NOMO-1 treated with dmso at 0.1 percent for 144 hours (cell line): ENCODE measurements at regions not wholly inside any gene's neighbourhood (a gene's known extent, or its start where the extent isn't known, plus 50 kb on each side); places are given as distances from the start of the nearest gene placed in this dataset.
A peak's percentile ranks its signal among the peaks of the same experiment; 100 is the strongest.
"Not testable (repeated sequence)": the region's sequence is repeated elsewhere in the genome, so short reads cannot be mapped to it uniquely, and the experiment has no call there.

Source experiments
- DNase-seq: peaks from one replicate; lab custom pipeline; 2025; ENCODE audit not compliant: unreplicated experiment; lab: John Stamatoyannopoulos, UW

DNA sequence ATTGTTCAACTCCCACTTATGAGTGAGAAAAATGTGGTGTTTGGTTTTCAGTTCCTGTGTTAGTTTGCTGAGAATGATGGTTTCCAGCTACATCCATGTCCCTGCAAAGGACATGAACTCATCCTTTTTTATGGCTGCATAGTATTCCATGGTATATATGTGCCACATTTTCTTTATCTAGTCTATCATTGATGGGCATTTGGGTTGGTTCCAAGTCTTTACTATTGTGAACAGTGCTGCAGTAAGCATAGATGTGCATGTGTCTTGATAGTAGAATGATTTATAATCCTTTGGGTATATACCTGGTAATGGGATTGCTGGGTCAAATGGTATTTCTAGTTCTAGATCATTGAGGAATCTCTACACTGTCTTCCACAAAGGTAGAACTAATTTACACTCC is 613.0 kb upstream of the MIR17HG start:
- not testable (repeated sequence) for DNase-seq

DNA sequence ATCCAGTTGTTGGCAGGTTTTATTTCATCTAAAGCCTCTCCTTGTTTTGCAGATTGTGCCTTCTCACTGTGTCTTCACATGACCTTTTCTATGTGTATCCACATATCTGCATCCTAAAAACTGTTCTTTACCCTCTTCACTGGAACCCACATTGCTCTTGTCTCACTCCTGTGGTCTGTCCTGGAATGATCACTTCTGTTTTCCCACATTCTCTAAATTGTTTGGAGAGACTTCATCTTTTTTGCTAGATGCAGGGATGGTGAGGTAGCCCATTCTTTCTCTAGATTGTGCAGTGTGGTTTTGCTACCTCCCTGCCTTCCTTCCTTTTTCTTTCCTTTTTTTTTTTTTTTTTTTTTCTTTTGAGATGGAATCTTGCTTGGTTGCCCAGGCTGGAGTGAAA is 608.6 kb upstream of the MIR17HG start:
- no peak for DNase-seq

DNA sequence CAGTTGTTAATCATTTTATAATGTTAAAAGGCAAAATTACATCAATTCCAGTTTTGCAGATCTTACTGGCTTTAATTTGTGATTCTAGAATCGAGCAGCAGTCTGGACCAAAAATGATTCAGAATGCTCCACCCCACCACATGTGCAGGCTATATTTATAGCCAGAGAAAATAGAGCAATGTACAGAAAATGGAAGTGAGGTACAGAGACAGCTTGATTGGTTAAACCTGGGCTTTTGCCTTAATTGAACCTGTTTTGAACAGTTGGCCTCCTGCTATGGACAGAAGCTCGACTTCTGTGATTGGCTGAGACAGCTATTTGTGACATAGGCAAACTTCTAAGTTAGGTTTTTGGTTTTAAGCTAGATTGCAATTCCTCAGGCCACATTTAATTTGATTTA is 607.4 kb upstream of the MIR17HG start:
- DNase-seq = no peak

DNA sequence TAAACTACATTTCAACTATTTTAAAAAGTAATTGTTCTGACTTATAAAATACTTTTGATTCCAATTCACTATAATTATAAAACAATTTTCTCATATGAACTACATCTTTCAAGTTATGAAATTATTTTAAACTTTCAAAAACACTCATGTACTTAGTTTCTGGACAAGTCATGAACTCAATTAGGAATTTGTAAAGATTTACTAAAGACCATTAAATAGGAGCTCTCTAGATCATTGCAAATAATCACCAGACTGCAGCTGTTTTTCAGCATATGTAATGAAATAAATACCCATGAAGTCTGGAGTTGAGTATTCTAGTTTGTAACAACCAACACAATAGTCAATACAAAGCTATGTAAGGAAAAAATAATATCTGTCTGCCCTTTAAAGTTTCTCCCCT is 605.1 kb upstream of the MIR17HG start:
- DNase-seq = no peak

DNA sequence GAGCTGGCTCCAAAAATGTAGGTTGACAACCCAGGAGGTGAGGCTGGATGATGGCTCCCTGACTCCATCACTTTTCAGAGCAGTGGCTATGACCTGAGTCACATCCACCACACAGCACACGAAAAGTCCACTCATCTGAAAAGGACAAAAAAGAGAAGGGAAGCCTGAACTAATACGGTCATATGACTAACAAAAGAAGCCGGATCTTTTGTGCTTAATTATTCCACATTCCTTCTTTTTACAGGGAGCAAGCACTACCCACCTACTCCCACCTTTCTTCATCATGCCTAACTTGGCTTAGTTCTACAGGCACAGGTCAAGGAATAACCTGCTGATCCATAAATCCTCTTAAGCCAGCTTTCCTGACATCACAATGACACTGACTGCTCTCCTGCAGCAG is 601.3 kb upstream of the MIR17HG start:
- no peak for DNase-seq

DNA sequence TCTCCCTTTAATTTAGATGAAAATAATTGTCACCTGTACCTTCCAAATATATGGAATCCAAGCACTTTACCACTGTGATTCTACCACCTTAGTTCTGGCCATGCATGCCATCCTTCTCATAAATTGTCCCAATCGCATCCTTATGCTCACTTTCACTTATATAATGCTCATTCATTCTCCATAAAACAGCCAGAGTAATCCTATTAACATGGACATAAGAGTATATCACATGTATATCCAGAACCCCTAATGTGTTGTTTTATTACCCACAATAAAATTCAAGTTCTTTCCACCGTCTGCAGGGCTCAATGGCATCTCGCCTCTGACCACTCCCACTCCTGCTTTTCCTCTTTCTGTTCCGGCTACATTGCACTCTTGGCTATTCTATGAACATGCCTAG is 597.5 kb upstream of the MIR17HG start:
- DNase-seq = no peak

DNA sequence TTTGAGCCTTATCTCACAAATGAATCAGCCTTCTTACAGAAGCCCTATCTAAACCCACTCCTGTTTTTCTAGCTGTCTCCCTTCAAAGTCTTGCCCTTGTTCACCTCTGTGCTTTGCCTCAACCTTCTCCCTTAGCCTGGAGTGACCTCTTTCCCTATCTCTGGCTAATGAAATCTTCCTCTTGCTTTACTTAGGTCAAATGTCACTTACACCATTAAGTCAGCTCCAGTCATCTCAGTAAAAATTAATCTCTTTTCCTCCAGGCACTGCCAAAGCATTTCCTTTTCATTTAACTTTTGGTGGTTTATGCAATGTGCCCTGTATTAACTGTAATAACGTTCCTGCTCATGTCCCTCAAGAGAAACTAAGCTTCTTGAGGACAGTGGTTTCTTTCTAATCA is 596.5 kb upstream of the MIR17HG start:
- DNase-seq = no peak

DNA sequence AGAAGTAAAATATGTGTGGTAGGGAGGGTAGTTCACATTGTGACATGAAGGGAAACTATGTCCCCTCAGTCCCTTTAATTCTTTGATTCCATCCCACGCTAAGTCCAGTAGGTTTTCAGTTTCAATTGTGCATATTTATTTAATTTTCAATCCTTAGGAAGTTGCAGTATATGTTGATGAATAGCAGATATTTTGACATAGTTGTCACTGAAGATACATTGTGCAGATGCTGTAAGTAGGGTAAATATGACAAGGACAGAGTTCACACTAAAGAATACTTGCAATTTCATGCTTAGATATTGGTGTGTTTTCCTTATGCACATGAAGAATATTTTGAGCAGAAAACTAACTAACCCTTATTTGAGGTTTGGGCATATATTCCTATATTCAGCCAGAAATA is 595.4 kb upstream of the MIR17HG start:
- no peak for DNase-seq

DNA sequence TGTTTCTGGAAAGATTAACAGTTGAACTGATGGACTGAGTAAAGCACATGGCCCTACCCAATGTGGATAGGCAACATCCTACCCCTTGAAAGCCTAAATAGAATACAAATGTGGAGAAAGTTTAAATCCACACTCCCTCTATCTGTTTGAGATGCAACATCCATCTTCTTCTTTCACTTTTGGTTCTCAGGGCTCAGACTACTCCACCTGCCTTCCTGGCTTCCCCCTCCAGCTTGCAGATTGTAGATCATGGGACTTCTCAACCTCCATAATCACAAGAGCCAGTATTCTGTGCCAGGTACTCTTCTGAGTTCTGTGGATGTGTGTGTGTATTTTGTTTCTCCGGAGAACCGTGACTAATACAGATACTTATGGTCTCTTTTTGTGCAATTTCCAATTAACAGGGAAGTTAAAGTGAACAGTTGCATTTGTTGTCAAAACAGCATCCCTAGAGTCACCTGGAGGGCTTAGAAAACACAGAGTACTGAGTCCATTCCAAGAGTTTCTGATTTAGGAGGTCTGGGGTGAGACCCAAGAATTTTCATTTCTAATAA is 590.3 kb upstream of the MIR17HG start:
- DNase-seq = no peak

DNA sequence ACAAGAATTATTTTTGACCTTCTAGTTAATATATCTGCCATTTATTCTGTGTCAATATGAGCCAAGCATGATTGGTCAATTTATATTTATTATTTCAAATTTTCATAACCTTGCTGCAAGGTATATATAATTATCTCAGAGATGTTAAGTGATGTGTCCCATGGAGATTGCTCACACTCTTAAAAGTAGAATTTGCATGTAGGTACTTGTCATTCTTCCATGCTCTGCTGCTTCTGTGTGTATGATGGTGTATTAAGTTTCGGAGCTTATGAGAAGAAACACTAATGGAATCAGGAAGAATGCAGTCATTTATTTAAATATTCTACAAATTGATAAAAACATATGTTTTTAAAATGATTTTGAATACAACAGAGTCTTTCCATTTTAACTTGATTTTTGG is 586.8 kb upstream of the MIR17HG start:
- DNase-seq = no peak

DNA sequence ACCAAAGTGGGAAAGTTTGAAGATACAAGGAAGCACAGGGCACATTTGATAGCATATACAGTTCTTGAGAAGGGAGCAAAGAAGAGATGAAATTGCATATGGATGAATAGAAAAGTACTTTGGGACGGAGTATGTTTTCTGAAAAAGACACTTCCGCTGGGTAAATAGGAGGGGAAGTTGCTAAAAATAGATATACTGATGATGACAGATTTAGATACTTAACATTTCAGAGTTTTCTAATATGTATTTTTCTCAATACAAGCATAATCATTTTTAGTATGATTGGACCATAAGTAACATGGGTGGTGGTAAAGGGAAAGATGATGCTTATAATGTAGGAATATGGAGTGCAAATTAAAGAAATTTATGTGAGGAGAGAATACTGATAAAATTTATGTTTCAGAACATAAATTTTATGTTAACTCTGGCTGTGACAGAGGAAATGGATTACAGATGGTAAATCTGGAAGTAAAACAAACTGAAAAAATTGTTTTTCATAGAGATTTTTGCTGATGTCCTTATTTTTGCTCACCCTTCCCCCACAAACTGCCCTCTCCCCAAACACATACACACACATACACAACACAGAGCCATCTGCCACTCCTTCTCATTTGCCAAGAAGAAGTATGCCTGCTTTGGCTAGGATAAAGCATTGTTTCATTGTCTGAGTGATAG is 583.9 kb upstream of the MIR17HG start:
- DNase-seq = no peak

DNA sequence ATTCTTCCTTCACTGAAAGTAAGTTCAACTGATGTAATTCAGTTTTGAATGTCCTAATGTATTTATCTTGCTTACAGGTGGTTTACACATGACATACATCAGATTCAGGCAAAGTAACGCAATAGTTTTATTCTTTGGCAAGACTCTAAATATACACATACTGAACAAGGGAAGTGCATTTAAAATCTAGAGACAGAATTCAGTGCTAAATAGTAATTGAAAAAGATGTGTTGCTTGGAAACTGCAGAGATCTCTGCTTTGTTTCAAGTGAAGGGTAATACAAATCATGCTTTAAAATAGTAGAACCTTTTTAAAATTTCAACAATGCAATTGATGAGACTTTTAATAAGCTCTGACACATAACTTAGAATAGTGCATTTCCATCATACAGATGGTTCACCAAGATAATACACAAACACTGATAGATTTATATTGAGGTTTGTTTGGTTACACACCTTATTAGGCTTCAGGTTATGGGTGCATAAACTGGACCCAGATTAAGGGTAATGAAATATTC is 581.0 kb upstream of the MIR17HG start:
- DNase-seq = no peak

DNA sequence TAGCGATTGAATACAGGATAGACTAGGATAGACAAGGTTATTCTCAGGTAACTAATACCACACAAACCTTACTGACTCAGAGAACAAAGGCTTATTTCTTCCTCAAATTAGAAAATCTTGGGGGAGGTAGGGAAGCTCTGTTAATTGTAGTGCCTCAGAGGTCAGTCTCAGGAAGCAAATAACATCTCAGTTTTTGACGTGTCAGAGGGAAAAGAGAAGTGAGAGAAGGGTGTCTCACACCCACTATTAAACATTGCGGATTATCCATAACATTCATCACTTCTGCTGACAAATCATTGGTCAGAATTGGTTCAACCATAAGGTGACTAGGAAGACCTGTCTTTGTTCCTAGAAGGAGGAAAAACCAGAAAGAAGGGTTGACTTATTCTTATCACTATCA is 579.4 kb upstream of the MIR17HG start:
- peak; percentile 7 for DNase-seq

DNA sequence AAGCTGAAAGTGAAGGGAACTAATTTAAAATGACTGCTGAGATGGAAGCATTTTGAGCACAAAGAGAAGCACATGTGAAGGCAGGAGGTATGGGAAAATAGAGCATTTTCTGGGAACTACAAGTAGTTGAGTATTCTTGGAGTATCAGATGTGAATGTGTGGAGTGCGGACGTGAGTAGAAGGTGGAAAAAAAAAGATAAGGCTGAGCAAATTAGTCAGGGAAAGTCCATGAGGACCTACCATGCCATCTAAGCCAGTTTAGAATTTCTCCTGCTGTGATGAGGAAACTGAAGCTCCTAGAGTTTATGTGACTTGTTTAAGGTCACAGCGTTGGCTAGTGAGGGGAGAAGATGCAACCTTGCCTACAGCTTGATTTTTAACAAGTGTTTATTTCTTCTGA is 578.1 kb upstream of the MIR17HG start:
- DNase-seq = no peak

DNA sequence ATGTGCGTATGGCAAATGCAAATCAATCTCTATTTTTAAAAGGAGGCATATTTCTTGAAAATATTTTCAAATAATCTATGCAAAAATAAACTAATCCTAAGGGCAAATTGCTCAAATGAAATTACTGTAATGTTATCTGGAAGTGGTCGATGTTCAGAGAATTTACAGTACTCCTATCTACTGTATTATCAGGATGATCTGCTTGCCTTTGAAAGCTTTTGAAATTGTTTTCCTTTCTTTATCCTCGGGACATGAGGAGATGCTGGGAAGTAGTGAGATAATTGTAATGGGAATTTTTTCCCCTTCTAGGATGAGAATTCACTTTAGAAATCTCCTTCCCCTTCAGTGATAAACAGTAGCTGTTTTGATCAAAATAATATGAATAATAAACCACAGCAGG is 577.2 kb upstream of the MIR17HG start:
- no peak for DNase-seq

DNA sequence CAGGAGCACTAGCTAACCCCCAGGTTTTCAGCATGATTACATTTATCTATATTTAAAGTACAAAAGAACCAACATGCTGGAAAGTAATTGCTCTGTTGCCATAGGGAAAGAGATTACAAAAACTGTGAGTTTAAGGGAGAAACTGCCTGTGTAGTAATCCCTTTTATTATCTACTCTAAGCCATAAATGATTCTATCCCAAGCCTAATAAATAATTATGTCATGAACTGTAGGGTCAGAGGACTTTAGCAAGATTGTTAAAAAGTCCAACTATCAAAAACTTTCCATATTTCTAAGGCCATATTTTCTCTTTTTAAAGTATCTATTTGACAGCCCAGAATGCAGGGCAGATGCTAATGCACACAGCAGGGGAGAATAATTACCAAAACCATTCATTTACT is 573.8 kb upstream of the MIR17HG start:
- no peak for DNase-seq

DNA sequence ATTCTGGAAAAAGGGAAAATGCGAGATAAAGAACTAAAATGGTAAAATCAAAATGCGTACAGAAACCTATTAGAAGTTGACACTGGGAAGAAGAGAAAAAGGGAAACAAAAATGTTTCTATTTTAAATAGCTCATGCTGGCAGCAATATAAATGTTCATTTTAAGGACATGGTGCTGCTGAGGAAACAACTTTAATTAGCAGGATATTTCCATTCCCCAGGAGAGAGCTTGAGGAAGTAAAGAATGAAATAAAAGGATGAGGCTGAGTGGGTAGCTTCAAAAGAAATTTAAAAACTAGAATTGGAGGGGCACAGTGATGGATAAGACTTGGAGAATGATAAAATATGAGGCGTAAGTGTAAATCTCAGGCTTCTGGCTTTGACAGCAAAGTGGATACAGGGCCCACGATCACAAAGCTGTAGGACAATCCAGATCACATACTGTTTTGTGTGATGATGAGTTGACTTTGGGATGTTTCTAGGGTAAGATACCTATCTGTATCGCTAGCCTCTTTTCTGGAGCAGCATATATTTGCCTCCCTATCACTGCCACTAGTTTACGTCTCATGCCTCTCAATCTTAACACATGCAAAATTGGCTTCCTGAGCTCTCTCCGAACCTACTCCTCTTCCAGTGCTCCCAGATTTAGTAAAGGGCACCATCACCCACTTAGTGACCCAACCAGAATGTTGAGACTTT is 571.3 kb upstream of the MIR17HG start:
- DNase-seq = no peak

DNA sequence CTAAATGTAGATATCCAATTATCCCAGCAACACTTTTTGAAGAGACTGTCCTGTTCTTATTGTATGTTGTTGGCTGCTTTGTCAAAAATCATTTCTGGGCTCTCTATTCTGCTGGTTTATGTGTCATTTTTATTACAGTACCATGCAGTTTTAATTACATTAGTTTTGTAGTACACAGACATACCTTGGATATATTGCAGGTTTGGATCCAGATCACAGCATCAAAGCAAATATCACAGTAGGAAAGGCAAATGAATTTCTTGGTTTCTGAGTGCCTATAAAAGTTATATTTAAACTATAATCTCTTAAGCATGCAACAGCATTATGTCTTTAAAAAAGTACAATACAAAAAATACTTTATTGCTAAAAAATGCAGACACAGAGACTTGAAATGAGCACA is 564.2 kb upstream of the MIR17HG start:
- DNase-seq = no peak

DNA sequence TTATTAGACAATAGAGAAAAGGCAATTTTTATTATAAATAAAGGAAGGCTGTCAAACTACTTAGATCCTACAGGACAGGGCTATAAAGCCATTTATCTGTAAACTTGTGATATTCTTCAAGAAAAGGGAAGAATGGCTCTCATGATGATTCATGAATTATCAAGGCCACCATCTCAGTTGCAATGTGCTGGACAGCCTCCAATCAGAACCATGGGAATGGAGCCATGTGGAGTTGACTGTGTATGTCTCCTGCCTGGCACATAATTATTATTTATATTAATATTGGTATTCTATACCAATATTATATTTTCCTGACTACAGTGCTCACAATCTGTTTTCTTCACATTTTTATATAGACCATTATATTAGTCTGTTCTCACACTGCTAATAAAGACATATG is 560.5 kb upstream of the MIR17HG start:
- no peak for DNase-seq

DNA sequence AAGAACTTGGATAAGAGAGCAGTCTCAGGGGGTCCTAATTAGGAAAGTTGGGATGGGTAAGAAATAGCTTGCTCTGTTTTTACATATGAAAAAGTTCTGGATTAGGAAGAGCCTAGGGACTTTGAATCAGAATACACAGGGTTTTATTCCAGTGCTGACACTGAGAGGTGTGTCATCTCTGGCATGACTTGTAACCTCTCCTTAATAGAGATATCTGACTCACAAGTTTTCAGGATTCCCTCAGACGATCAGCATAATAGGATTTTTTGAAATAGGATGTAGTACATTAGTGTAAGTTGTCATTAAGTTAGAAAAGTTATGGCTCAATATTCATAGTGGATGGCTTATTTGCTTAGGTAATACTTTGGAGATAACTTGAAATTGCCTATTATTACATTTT is 555.2 kb upstream of the MIR17HG start:
- no peak for DNase-seq

DNA sequence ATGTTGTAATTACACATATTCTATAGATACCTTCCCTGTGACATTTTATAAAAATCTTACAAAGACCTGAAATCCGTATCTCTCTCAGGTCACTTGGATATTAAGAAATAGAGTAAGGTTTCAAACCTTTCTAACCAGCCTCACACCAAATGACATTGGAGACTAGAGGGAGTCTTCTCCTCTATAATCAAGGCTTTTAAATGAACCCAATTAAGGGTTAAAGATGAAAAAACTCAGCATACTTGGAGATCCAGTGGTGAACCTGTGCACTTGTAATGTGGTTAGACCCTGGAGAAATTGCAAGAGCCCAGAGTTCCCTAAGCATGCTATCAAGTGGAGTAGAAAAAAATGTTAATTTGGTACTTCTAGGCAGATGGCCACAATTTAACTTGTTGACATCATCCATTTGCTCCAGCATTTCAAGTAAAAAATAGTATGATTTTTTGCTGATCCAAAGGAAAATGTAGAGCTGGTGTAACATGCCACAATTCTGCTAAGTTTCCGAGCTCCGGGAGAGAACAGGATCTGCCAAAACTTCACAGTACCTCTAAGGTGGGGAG is 554.1 kb upstream of the MIR17HG start:
- DNase-seq = no peak

DNA sequence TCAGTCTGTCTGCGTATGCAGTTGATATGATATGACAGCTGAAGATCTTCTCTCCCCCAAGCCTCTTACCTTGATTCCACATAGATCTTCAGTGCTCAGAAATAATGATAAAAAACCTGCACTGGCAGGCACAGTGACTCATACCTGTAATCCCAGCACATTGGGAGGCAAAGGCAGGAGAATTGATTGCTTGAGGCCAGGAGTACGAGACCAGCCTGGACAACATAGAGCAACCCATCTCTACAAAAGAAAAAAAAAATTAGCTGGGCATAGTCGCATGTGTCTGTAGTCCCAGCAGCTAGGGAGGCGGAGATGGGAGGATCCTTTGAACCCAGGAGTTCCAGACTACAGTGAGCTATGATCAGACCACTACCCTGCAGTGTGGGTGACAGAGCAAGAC is 551.0 kb upstream of the MIR17HG start:
- DNase-seq = no peak
